GM12873 (cell line): ENCODE measurements at regions not wholly inside any gene's neighbourhood (a gene's known extent, or its start where the extent isn't known, plus 50 kb on each side); places are given as distances from the start of the nearest gene placed in this dataset.

Source experiments
- CTCF ChIP-seq: IDR thresholded peaks from 2 replicates; pipeline ENCODE4 v1.5.1; 2012; ENCODE audit warnings: low read depth, mild to moderate bottlenecking, moderate library complexity, low read length, control low read depth; ENCODE audit not compliant: insufficient read depth; ENCODE audit errors: missing control alignments

- no peak for TF ChIP-seq CTCF
Measured at GRCh38 chr7:54846273-54846672, 87.3 kb upstream of the SEC61G start.

GRCh38 chr7:54847921-54848320, 88.9 kb upstream of the SEC61G start:
- TF ChIP-seq CTCF: no peak

- TF ChIP-seq CTCF: no peak
Measured at GRCh38 chr7:54856856-54857255, 97.8 kb upstream of the SEC61G start.

- TF ChIP-seq CTCF: no peak
Measured at GRCh38 chr7:54857294-54857693, 98.3 kb upstream of the SEC61G start.

GRCh38 chr7:54858008-54858692, 99.1 kb upstream of the SEC61G start:
- no peak for TF ChIP-seq CTCF

- no peak for TF ChIP-seq CTCF
Measured at GRCh38 chr7:54859066-54859465, 100.1 kb upstream of the SEC61G start.

- TF ChIP-seq CTCF: no peak
Measured at GRCh38 chr7:54859545-54859944, 100.5 kb upstream of the SEC61G start.
